ENCODE measurements at regions not wholly inside any gene's neighbourhood (a gene's known extent, or its start where the extent isn't known, plus 50 kb on each side); places are given as distances from the start of the nearest gene placed in this dataset.
"Not testable (repeated sequence)": the region's sequence is repeated elsewhere in the genome, so short reads cannot be mapped to it uniquely, and the experiment has no call there.

- H3K4me3 ChIP-seq (ENCODE audit: low read length) = not testable (repeated sequence)
These were observed 72.1 kb downstream of the OGFRL1 start for GRCh38 chr6:71360556-71361335.

DNA sequence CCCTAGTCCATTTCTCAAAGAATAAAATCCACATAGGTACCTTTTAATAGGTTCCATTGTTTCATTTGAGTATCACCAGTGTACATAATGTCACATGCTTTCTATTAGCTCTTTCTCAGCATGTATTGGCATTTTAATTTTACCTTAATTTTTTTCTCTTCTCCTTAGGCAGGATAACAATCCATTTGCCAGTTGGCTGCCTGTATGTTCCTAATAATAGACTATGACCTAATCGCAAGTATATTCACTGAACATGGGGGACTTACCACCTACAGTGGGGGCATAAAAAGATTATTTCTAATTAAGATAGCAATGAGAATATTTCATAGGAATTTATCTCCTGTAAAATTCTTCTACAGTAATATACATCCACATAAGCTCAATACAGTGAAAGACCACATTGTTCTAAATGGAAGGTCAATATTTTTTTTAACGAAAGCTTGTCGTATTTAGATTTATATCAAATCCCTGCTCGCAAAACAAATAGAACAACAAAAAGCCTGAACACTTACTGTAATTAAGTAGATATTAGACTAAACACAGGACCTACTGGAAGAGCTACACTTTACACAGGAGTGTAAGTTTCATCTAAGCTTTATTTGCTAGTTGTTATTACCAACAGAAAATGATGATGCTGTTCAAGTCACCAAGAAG, 76.4 kb downstream of the OGFRL1 start:
- no peak for TF ChIP-seq ZNF274 (IDR thresholded peaks at IDR 0.05; ENCODE audit: low read depth, low read length)
- no peak overlapping the region for H3K4me3 ChIP-seq (ENCODE audit: low read length)

GRCh38 chr6:71367756-71368155, 79.1 kb downstream of the OGFRL1 start:
- H3K4me3 ChIP-seq (ENCODE audit: low read length) = no peak overlapping the region
- TF ChIP-seq ZNF274 (IDR thresholded peaks at IDR 0.05; ENCODE audit: low read depth, low read length) = no peak

DNA sequence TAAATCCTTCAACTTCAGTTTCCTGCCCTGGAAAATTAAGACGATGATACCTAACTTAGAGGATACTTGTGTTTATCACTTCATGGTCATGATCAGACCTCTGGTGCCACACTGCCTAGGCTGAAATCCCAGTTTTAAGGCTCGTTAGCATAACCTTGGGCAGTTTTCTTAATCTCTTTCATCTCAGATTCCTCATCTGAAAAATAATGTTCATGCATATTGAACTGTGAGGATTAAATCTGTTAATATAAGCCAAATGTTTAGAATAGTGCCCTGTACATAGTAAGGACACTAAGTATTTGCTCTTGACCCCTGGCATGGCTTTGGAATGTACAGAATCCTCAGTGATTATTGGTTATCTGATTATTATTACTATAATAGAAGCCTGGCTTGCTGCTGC, 79.7 kb downstream of the OGFRL1 start:
- H3K4me3 ChIP-seq (ENCODE audit: low read length) = no peak overlapping the region
- no peak for TF ChIP-seq ZNF274 (IDR thresholded peaks at IDR 0.05; ENCODE audit: low read depth, low read length)

- no peak overlapping the region for H3K4me3 ChIP-seq (ENCODE audit: low read length)
- TF ChIP-seq ZNF274 (IDR thresholded peaks at IDR 0.05; ENCODE audit: low read depth, low read length) = no peak
These were observed 82.9 kb downstream of the OGFRL1 start for GRCh38 chr6:71371559-71371958.

DNA sequence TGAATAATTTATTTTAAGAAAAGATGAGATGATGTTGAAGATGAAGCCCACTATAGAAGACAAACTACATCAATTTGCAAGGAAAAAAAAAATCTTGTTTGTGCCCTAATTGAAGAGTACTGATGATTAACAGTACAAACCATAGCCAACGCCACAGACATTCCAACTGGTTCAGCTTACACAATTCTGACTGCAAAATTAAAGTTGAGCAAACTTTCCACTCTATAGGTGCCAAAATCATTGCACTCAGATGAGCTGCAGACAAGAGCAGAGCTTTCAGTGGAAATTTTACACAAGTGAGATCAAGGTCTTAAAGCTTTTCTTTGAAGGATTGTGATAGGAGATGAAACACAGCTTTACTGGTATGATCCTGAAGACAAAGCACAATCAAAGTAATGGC, 85.3 kb downstream of the OGFRL1 start:
- H3K4me3 ChIP-seq (ENCODE audit: low read length) = no peak overlapping the region
- TF ChIP-seq ZNF274 (IDR thresholded peaks at IDR 0.05; ENCODE audit: low read depth, low read length) = no peak

GRCh38 chr6:71375676-71376075, 87.1 kb downstream of the OGFRL1 start:
- TF ChIP-seq ZNF274 (IDR thresholded peaks at IDR 0.05; ENCODE audit: low read depth, low read length) = no peak

GRCh38 chr6:71376830-71377229, 88.2 kb downstream of the OGFRL1 start:
- TF ChIP-seq ZNF274 (IDR thresholded peaks at IDR 0.05; ENCODE audit: low read depth, low read length) = no peak
- H3K4me3 ChIP-seq (ENCODE audit: low read length) = no peak overlapping the region

More at GRCh38 chr6:71375676-71376075, 87.1 kb downstream of the OGFRL1 start:
- no peak overlapping the region for H3K4me3 ChIP-seq (ENCODE audit: low read length)

DNA sequence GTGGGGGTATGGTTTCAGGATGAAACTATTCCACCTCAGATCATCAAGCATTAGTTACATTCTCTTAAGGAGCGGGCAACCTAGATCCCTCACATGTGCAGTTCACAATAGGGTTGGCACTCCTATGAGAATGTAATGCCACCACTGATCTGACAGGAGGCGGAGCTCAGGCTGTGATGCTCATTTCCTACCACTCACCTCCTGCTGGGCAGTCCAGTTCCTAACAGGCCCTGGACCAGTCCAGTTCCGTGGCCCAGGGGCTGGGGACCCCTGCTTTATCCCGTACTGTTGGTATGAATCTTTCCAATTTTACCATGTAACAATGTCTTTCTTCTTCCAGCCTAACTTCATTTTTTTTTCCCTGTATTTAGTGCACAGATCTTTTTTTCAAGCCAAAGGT, 94.9 kb downstream of the OGFRL1 start:
- no peak for TF ChIP-seq ZNF274 (IDR thresholded peaks at IDR 0.05; ENCODE audit: low read depth, low read length)
- H3K4me3 ChIP-seq (ENCODE audit: low read length) = no peak overlapping the region

GRCh38 chr6:71383901-71384489, 95.4 kb downstream of the OGFRL1 start:
- TF ChIP-seq ZNF274 (IDR thresholded peaks at IDR 0.05; ENCODE audit: low read depth, low read length) = no peak

GRCh38 chr6:71385111-71385822, 96.7 kb downstream of the OGFRL1 start:
- no peak for TF ChIP-seq ZNF274 (IDR thresholded peaks at IDR 0.05; ENCODE audit: low read depth, low read length)
- H3K4me3 ChIP-seq (ENCODE audit: low read length) = no peak overlapping the region

More at GRCh38 chr6:71383901-71384489, 95.4 kb downstream of the OGFRL1 start:
- no peak overlapping the region for H3K4me3 ChIP-seq (ENCODE audit: low read length)

- no peak for TF ChIP-seq ZNF274 (IDR thresholded peaks at IDR 0.05; ENCODE audit: low read depth, low read length)
- no peak overlapping the region for H3K4me3 ChIP-seq (ENCODE audit: low read length)
These were observed 97.6 kb downstream of the OGFRL1 start for GRCh38 chr6:71386215-71386614.

- no peak overlapping the region for H3K4me3 ChIP-seq (ENCODE audit: low read length)
- no peak for TF ChIP-seq ZNF274 (IDR thresholded peaks at IDR 0.05; ENCODE audit: low read depth, low read length)
These were observed 98.6 kb downstream of the OGFRL1 start for GRCh38 chr6:71387179-71387578.

GRCh38 chr6:71388068-71388744, 99.6 kb downstream of the OGFRL1 start:
- H3K4me3 ChIP-seq (ENCODE audit: low read length) = no peak overlapping the region
- no peak for TF ChIP-seq ZNF274 (IDR thresholded peaks at IDR 0.05; ENCODE audit: low read depth, low read length)
